ENCODE measurements at regions not wholly inside any gene's neighbourhood (a gene's known extent, or its start where the extent isn't known, plus 50 kb on each side); places are given as distances from the start of the nearest gene placed in this dataset.
A peak's percentile ranks its signal among the peaks of the same experiment; 100 is the strongest.
"Not testable (repeated sequence)": the region's sequence is repeated elsewhere in the genome, so short reads cannot be mapped to it uniquely, and the experiment has no call there.

GRCh38 chr9:38326122-38326521, 66.4 kb upstream of the ALDH1B1 start:
- intact Hi-C loops (cut with micrococcal nuclease), result no loop called here
- no peak for DNase-seq
- H3K27me3 Mint-ChIP-seq, result peaks cover 16% of the 10 kb centered on the region
- no peaks in the 10 kb centered on the region for H3K36me3 Mint-ChIP-seq (ENCODE audit: low read depth)
- H3K27ac Mint-ChIP-seq, result no peak overlapping the region
- H3K4me1 Mint-ChIP-seq, result no peaks in the 10 kb centered on the region
- H3K4me3 Mint-ChIP-seq, result no peak overlapping the region
- H3K9me3 Mint-ChIP-seq, result no peaks in the 10 kb centered on the region

GRCh38 chr9:38324213-38324612, 68.3 kb upstream of the ALDH1B1 start:
- peaks cover 16% of the 10 kb centered on the region for H3K27me3 Mint-ChIP-seq
- H3K27ac Mint-ChIP-seq; H3K4me1 Mint-ChIP-seq; H3K9me3 Mint-ChIP-seq; DNase-seq; H3K36me3 Mint-ChIP-seq (ENCODE audit: low read depth); intact Hi-C loops (cut with micrococcal nuclease); H3K4me3 Mint-ChIP-seq: not testable (repeated sequence)

- peaks cover 3% of the 10 kb centered on the region for H3K4me1 Mint-ChIP-seq
- no peak overlapping the region for H3K27ac Mint-ChIP-seq
- no peaks in the 10 kb centered on the region for H3K36me3 Mint-ChIP-seq (ENCODE audit: low read depth)
- intact Hi-C loops (cut with micrococcal nuclease), result no loop called here
- H3K27me3 Mint-ChIP-seq, result peaks cover 13% of the 10 kb centered on the region
- H3K4me3 Mint-ChIP-seq, result no peak overlapping the region
- DNase-seq, result no peak
- H3K9me3 Mint-ChIP-seq, result no peaks in the 10 kb centered on the region
Observed at GRCh38 chr9:38322937-38323336, 69.6 kb upstream of the ALDH1B1 start.

GRCh38 chr9:38319496-38320173, 72.9 kb upstream of the ALDH1B1 start:
- H3K4me1 Mint-ChIP-seq, result peaks cover 3% of the 10 kb centered on the region
- no peaks in the 10 kb centered on the region for H3K36me3 Mint-ChIP-seq (ENCODE audit: low read depth)
- no peaks in the 10 kb centered on the region for H3K9me3 Mint-ChIP-seq
- no peak overlapping the region for H3K4me3 Mint-ChIP-seq
- intact Hi-C loops (cut with micrococcal nuclease), result no loop called here
- no peak for DNase-seq
- peaks cover 10% of the 10 kb centered on the region for H3K27me3 Mint-ChIP-seq
- no peak overlapping the region for H3K27ac Mint-ChIP-seq

- intact Hi-C loops (cut with micrococcal nuclease), result no loop called here
- Mint-ChIP-seq H3K36me3 (ENCODE audit: low read depth) (no peaks in the 10 kb centered on the region), H3K27ac (no peak overlapping the region), H3K4me1 (peaks cover 3% of the 10 kb centered on the region), H3K27me3 (peaks cover 10% of the 10 kb centered on the region), H3K4me3 (no peak overlapping the region), H3K9me3 (no peaks in the 10 kb centered on the region)
- DNase-seq, result peak; percentile 64
Observed at GRCh38 chr9:38318759-38319495, 73.6 kb upstream of the ALDH1B1 start.

- Mint-ChIP-seq H3K27ac (no peak overlapping the region), H3K36me3 (ENCODE audit: low read depth) (no peaks in the 10 kb centered on the region), H3K4me1 (peaks cover 3% of the 10 kb centered on the region), H3K27me3 (peaks cover 2% of the 10 kb centered on the region), H3K9me3 (no peaks in the 10 kb centered on the region), H3K4me3 (no peak overlapping the region)
- no peak for DNase-seq
- intact Hi-C loops (cut with micrococcal nuclease), result no loop called here
Observed at GRCh38 chr9:38316166-38316780, 76.2 kb upstream of the ALDH1B1 start.

- DNase-seq, result no peak
- no peak overlapping the region for H3K27ac Mint-ChIP-seq
- no peak overlapping the region for H3K4me3 Mint-ChIP-seq
- no peaks in the 10 kb centered on the region for H3K9me3 Mint-ChIP-seq
- no peaks in the 10 kb centered on the region for H3K36me3 Mint-ChIP-seq (ENCODE audit: low read depth)
- no peaks in the 10 kb centered on the region for H3K27me3 Mint-ChIP-seq
- intact Hi-C loops (cut with micrococcal nuclease), result no loop called here
- H3K4me1 Mint-ChIP-seq, result peaks cover 3% of the 10 kb centered on the region
Observed at GRCh38 chr9:38315085-38315595, 77.4 kb upstream of the ALDH1B1 start.

GRCh38 chr9:38313421-38313820, 79.1 kb upstream of the ALDH1B1 start:
- no peak overlapping the region for H3K27ac Mint-ChIP-seq
- DNase-seq, result no peak
- no peaks in the 10 kb centered on the region for H3K4me1 Mint-ChIP-seq
- peaks cover 2% of the 10 kb centered on the region for H3K27me3 Mint-ChIP-seq
- no peaks in the 10 kb centered on the region for H3K36me3 Mint-ChIP-seq (ENCODE audit: low read depth)
- no peaks in the 10 kb centered on the region for H3K9me3 Mint-ChIP-seq
- intact Hi-C loops (cut with micrococcal nuclease), result no loop called here
- H3K4me3 Mint-ChIP-seq, result no peak overlapping the region

GRCh38 chr9:38312406-38312805, 80.1 kb upstream of the ALDH1B1 start:
- no peaks in the 10 kb centered on the region for H3K9me3 Mint-ChIP-seq
- intact Hi-C loops (cut with micrococcal nuclease), result no loop called here
- no peaks in the 10 kb centered on the region for H3K4me1 Mint-ChIP-seq
- no peak overlapping the region for H3K27ac Mint-ChIP-seq
- no peak for DNase-seq
- peaks cover 2% of the 10 kb centered on the region for H3K27me3 Mint-ChIP-seq
- no peaks in the 10 kb centered on the region for H3K36me3 Mint-ChIP-seq (ENCODE audit: low read depth)
- no peak overlapping the region for H3K4me3 Mint-ChIP-seq

- Mint-ChIP-seq H3K36me3 (ENCODE audit: low read depth) (no peaks in the 10 kb centered on the region), H3K27me3 (peaks cover 2% of the 10 kb centered on the region), H3K4me1 (no peaks in the 10 kb centered on the region), H3K9me3 (no peaks in the 10 kb centered on the region), H3K27ac (no peak overlapping the region), H3K4me3 (no peak overlapping the region)
- intact Hi-C loops (cut with micrococcal nuclease), result no loop called here
- DNase-seq, result no peak
Observed at GRCh38 chr9:38311382-38312270, 80.9 kb upstream of the ALDH1B1 start.

GRCh38 chr9:38309324-38310195, 82.9 kb upstream of the ALDH1B1 start:
- Mint-ChIP-seq H3K36me3 (ENCODE audit: low read depth) (no peaks in the 10 kb centered on the region), H3K9me3 (no peaks in the 10 kb centered on the region), H3K4me1 (no peaks in the 10 kb centered on the region), H3K27ac (no peak overlapping the region), H3K4me3 (no peak overlapping the region), H3K27me3 (peaks cover 2% of the 10 kb centered on the region)
- intact Hi-C loops (cut with micrococcal nuclease), result no loop called here
- no peak for DNase-seq

GRCh38 chr9:38308136-38308535, 84.4 kb upstream of the ALDH1B1 start:
- no peak for DNase-seq
- Mint-ChIP-seq H3K27ac (no peak overlapping the region), H3K9me3 (no peaks in the 10 kb centered on the region), H3K36me3 (ENCODE audit: low read depth) (no peaks in the 10 kb centered on the region), H3K4me3 (no peak overlapping the region), H3K27me3 (peaks cover 2% of the 10 kb centered on the region), H3K4me1 (no peaks in the 10 kb centered on the region)
- intact Hi-C loops (cut with micrococcal nuclease), result no loop called here

- H3K4me1 Mint-ChIP-seq, result no peaks in the 10 kb centered on the region
- no peaks in the 10 kb centered on the region for H3K36me3 Mint-ChIP-seq (ENCODE audit: low read depth)
- intact Hi-C loops (cut with micrococcal nuclease), result no loop called here
- H3K27ac Mint-ChIP-seq, result no peak overlapping the region
- DNase-seq, result no peak
- H3K27me3 Mint-ChIP-seq, result peaks cover 2% of the 10 kb centered on the region
- H3K9me3 Mint-ChIP-seq, result no peaks in the 10 kb centered on the region
- no peak overlapping the region for H3K4me3 Mint-ChIP-seq
Observed at GRCh38 chr9:38306899-38307298, 85.6 kb upstream of the ALDH1B1 start.
